ENCODE measurements at regions not wholly inside any gene's neighbourhood (a gene's known extent, or its start where the extent isn't known, plus 50 kb on each side); places are given as distances from the start of the nearest gene placed in this dataset.

- H3K4me1 Mint-ChIP-seq (ENCODE audit: unreplicated experiment) = peaks cover 24% of the 10 kb centered on the region
- no peaks in the 10 kb centered on the region for H3K9me3 Mint-ChIP-seq
- H3K36me3 Mint-ChIP-seq = no peaks in the 10 kb centered on the region
- H3K27me3 Mint-ChIP-seq = peaks cover 3% of the 10 kb centered on the region
- H3K27ac Mint-ChIP-seq = no peak overlapping the region
- H3K4me3 Mint-ChIP-seq = no peak overlapping the region
- TF ChIP-seq, protein P1, sequence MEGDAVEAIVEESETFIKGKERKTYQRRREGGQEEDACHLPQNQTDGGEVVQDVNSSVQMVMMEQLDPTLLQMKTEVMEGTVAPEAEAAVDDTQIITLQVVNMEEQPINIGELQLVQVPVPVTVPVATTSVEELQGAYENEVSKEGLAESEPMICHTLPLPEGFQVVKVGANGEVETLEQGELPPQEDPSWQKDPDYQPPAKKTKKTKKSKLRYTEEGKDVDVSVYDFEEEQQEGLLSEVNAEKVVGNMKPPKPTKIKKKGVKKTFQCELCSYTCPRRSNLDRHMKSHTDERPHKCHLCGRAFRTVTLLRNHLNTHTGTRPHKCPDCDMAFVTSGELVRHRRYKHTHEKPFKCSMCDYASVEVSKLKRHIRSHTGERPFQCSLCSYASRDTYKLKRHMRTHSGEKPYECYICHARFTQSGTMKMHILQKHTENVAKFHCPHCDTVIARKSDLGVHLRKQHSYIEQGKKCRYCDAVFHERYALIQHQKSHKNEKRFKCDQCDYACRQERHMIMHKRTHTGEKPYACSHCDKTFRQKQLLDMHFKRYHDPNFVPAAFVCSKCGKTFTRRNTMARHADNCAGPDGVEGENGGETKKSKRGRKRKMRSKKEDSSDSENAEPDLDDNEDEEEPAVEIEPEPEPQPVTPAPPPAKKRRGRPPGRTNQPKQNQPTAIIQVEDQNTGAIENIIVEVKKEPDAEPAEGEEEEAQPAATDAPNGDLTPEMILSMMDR (conservative IDR thresholded peaks at IDR 0.05) = no peak
- no peak for DNase-seq (ENCODE audit: extremely low spot score, unreplicated experiment)
These were observed 92.5 kb downstream of the RIPK4 start for GRCh38 chr21:41674402-41674801.

GRCh38 chr21:41673596-41674335 lies 93.1 kb downstream of the RIPK4 start:
- Mint-ChIP-seq H3K4me3 (no peak overlapping the region), H3K27ac (no peak overlapping the region), H3K4me1 (ENCODE audit: unreplicated experiment) (peaks cover 18% of the 10 kb centered on the region), H3K27me3 (peaks cover 3% of the 10 kb centered on the region), H3K9me3 (no peaks in the 10 kb centered on the region), H3K36me3 (no peaks in the 10 kb centered on the region)
- TF ChIP-seq, protein P1 (conservative IDR thresholded peaks at IDR 0.05) = no peak
- DNase-seq (ENCODE audit: extremely low spot score, unreplicated experiment) = no peak

DNA sequence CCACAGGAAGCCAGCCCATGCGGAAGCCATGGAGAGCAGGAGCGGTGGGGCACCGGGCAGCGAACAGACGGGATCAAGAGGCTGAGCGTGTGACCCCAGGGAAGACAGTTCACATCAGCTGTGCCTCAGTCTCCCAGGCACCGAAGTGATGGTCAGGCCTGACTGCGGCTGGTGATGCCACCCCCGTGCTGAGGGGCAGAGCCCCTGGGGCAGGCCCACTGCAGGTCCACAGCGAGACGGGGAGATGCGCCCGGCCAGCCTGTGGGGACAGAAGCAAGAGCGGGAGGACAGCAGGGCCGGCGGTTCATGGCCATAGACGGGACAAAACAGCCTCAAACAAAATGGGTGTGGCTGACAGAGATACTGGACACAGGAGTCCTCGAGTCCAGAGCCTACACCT lies 93.8 kb downstream of the RIPK4 start:
- peaks cover 12% of the 10 kb centered on the region for H3K4me1 Mint-ChIP-seq (ENCODE audit: unreplicated experiment)
- no peak overlapping the region for H3K27ac Mint-ChIP-seq
- DNase-seq (ENCODE audit: extremely low spot score, unreplicated experiment) = no peak
- no peaks in the 10 kb centered on the region for H3K9me3 Mint-ChIP-seq
- no peak overlapping the region for H3K4me3 Mint-ChIP-seq
- peaks cover 3% of the 10 kb centered on the region for H3K27me3 Mint-ChIP-seq
- no peaks in the 10 kb centered on the region for H3K36me3 Mint-ChIP-seq
- TF ChIP-seq, protein P1 (conservative IDR thresholded peaks at IDR 0.05) = no peak

- no peak overlapping the region for H3K27ac Mint-ChIP-seq
- peaks cover 3% of the 10 kb centered on the region for H3K27me3 Mint-ChIP-seq
- no peak overlapping the region for H3K4me3 Mint-ChIP-seq
- peaks cover 10% of the 10 kb centered on the region for H3K4me1 Mint-ChIP-seq (ENCODE audit: unreplicated experiment)
- DNase-seq (ENCODE audit: extremely low spot score, unreplicated experiment) = no peak
- no peaks in the 10 kb centered on the region for H3K36me3 Mint-ChIP-seq
- TF ChIP-seq, protein P1 (conservative IDR thresholded peaks at IDR 0.05) = no peak
- no peaks in the 10 kb centered on the region for H3K9me3 Mint-ChIP-seq
These were observed 94.3 kb downstream of the RIPK4 start for GRCh38 chr21:41672543-41672915.

- no peak overlapping the region for H3K4me3 Mint-ChIP-seq
- TF ChIP-seq, protein P1 (conservative IDR thresholded peaks at IDR 0.05) = no peak
- peaks cover 8% of the 10 kb centered on the region for H3K4me1 Mint-ChIP-seq (ENCODE audit: unreplicated experiment)
- H3K27me3 Mint-ChIP-seq = peaks cover 3% of the 10 kb centered on the region
- no peak overlapping the region for H3K27ac Mint-ChIP-seq
- no peaks in the 10 kb centered on the region for H3K36me3 Mint-ChIP-seq
- no peak for DNase-seq (ENCODE audit: extremely low spot score, unreplicated experiment)
- no peaks in the 10 kb centered on the region for H3K9me3 Mint-ChIP-seq
These were observed 94.9 kb downstream of the RIPK4 start for GRCh38 chr21:41671859-41672542.
